ENCODE measurements at regions not wholly inside any gene's neighbourhood (a gene's known extent, or its start where the extent isn't known, plus 50 kb on each side); places are given as distances from the start of the nearest gene placed in this dataset.

DNA sequence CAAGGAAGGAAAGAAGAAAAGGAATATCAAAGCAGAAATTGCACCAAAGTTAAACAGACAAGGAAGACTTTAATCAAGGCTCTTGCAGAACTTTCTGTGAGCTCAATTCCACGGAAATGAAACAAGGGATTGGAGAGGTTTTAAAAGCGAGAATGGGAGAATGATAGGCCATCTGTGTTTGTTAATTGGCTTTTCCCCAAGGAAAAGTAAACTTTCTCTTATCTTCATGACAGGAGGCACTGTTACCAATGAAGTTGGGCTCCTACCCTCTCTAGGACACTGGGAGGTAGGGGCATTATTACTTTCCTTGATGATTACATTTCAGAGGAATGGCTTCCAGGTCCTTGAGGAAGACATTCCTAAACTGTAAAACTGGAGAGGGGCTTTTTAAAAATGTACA, 328.8 kb upstream of the NWD2 start:
- TF ChIP-seq EZH2 (IDR thresholded peaks at IDR 0.05; ENCODE audit: borderline replicate concordance, low read depth, low read length) (no peak), KDM5B (IDR thresholded peaks at IDR 0.05; ENCODE audit: insufficient replicate concordance, low read depth, low read length) (no peak), SIRT6 (IDR thresholded peaks at IDR 0.05; ENCODE audit: low read depth, low read length) (no peak), MEF2D (tag; conservative IDR thresholded peaks at IDR 0.05; ENCODE audit: low read depth) (no peak), ZFPM2 (CRISPR knock-in tag; IDR thresholded peaks at IDR 0.05) (no peak), MTA2 (IDR thresholded peaks at IDR 0.05; ENCODE audit: low read depth) (no peak), RBBP5 (IDR thresholded peaks at IDR 0.05; ENCODE audit: borderline replicate concordance, insufficient read depth, low read length, poor library complexity, severe bottlenecking) (no peak), CBFB (CRISPR knock-in tag; IDR thresholded peaks at IDR 0.05) (no peak), E2F3 (CRISPR knock-in tag; IDR thresholded peaks at IDR 0.05) (no peak), NR3C1 (CRISPR knock-in tag; IDR thresholded peaks at IDR 0.05) (no peak), SREBF2 (CRISPR knock-in tag; IDR thresholded peaks at IDR 0.05) (no peak)
- TF ChIP-seq, protein P1, sequence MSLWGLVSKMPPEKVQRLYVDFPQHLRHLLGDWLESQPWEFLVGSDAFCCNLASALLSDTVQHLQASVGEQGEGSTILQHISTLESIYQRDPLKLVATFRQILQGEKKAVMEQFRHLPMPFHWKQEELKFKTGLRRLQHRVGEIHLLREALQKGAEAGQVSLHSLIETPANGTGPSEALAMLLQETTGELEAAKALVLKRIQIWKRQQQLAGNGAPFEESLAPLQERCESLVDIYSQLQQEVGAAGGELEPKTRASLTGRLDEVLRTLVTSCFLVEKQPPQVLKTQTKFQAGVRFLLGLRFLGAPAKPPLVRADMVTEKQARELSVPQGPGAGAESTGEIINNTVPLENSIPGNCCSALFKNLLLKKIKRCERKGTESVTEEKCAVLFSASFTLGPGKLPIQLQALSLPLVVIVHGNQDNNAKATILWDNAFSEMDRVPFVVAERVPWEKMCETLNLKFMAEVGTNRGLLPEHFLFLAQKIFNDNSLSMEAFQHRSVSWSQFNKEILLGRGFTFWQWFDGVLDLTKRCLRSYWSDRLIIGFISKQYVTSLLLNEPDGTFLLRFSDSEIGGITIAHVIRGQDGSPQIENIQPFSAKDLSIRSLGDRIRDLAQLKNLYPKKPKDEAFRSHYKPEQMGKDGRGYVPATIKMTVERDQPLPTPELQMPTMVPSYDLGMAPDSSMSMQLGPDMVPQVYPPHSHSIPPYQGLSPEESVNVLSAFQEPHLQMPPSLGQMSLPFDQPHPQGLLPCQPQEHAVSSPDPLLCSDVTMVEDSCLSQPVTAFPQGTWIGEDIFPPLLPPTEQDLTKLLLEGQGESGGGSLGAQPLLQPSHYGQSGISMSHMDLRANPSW (CRISPR knock-in tag; IDR thresholded peaks at IDR 0.05): no peak
- TF ChIP-seq, protein P2, sequence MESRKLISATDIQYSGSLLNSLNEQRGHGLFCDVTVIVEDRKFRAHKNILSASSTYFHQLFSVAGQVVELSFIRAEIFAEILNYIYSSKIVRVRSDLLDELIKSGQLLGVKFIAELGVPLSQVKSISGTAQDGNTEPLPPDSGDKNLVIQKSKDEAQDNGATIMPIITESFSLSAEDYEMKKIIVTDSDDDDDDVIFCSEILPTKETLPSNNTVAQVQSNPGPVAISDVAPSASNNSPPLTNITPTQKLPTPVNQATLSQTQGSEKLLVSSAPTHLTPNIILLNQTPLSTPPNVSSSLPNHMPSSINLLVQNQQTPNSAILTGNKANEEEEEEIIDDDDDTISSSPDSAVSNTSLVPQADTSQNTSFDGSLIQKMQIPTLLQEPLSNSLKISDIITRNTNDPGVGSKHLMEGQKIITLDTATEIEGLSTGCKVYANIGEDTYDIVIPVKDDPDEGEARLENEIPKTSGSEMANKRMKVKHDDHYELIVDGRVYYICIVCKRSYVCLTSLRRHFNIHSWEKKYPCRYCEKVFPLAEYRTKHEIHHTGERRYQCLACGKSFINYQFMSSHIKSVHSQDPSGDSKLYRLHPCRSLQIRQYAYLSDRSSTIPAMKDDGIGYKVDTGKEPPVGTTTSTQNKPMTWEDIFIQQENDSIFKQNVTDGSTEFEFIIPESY (CRISPR knock-in tag; IDR thresholded peaks at IDR 0.05): no peak
- TF ChIP-seq, protein P3, sequence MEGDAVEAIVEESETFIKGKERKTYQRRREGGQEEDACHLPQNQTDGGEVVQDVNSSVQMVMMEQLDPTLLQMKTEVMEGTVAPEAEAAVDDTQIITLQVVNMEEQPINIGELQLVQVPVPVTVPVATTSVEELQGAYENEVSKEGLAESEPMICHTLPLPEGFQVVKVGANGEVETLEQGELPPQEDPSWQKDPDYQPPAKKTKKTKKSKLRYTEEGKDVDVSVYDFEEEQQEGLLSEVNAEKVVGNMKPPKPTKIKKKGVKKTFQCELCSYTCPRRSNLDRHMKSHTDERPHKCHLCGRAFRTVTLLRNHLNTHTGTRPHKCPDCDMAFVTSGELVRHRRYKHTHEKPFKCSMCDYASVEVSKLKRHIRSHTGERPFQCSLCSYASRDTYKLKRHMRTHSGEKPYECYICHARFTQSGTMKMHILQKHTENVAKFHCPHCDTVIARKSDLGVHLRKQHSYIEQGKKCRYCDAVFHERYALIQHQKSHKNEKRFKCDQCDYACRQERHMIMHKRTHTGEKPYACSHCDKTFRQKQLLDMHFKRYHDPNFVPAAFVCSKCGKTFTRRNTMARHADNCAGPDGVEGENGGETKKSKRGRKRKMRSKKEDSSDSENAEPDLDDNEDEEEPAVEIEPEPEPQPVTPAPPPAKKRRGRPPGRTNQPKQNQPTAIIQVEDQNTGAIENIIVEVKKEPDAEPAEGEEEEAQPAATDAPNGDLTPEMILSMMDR (IDR thresholded peaks at IDR 0.05 in 2 of 3, conservative IDR thresholded peaks at IDR 0.05 in 1 of 3; ENCODE audit: insufficient read depth in 2 of 3, low read depth in 1 of 3, low read length in 3 of 3): no peak
